ENCODE measurements at regions not wholly inside any gene's neighbourhood (a gene's known extent, or its start where the extent isn't known, plus 50 kb on each side); places are given as distances from the start of the nearest gene placed in this dataset.

GRCh38 chr5:3862906-3863305 lies 267.3 kb downstream of the IRX1 start:
- no peaks in the 10 kb centered on the region for H3K36me3 Mint-ChIP-seq (ENCODE audit: low read depth)
- peaks cover 78% of the 10 kb centered on the region for H3K9me3 Mint-ChIP-seq
- H3K4me3 Mint-ChIP-seq: no peak overlapping the region
- no peaks in the 10 kb centered on the region for H3K4me1 Mint-ChIP-seq (ENCODE audit: low read depth)
- no peaks in the 10 kb centered on the region; the same call in 1 of the 2 replicates for H3K27me3 Mint-ChIP-seq (ENCODE audit: insufficient read depth)
- no peak overlapping the region for H3K27ac Mint-ChIP-seq
- DNase-seq: no peak
- TF ChIP-seq, protein P1, sequence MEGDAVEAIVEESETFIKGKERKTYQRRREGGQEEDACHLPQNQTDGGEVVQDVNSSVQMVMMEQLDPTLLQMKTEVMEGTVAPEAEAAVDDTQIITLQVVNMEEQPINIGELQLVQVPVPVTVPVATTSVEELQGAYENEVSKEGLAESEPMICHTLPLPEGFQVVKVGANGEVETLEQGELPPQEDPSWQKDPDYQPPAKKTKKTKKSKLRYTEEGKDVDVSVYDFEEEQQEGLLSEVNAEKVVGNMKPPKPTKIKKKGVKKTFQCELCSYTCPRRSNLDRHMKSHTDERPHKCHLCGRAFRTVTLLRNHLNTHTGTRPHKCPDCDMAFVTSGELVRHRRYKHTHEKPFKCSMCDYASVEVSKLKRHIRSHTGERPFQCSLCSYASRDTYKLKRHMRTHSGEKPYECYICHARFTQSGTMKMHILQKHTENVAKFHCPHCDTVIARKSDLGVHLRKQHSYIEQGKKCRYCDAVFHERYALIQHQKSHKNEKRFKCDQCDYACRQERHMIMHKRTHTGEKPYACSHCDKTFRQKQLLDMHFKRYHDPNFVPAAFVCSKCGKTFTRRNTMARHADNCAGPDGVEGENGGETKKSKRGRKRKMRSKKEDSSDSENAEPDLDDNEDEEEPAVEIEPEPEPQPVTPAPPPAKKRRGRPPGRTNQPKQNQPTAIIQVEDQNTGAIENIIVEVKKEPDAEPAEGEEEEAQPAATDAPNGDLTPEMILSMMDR (IDR thresholded peaks at IDR 0.05): no peak

DNA sequence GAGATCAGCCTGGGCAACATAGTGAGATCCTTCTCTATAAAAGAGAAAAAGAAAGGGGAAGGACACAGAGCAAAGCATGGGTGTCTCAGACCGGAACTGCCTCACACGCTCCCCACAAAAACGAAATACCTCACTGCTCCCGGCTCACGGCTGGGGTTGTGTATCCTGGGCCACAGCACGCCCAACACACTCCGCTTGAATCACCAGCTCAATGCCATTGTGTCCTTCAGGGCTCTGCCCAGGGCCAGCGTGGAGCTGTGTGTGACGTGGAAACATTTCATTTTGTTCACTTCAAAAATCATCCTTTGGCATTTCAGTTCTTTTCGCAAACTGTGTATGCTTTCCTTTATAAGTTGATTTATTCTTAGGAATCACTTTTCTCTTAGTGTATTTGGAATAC lies 279.5 kb downstream of the IRX1 start:
- TF ChIP-seq, protein P1 (IDR thresholded peaks at IDR 0.05): no peak
- H3K27me3 Mint-ChIP-seq (ENCODE audit: insufficient read depth): no peaks in the 10 kb centered on the region
- no peaks in the 10 kb centered on the region for H3K4me1 Mint-ChIP-seq (ENCODE audit: low read depth)
- H3K27ac Mint-ChIP-seq: no peak overlapping the region
- peaks cover 70% of the 10 kb centered on the region for H3K9me3 Mint-ChIP-seq
- H3K36me3 Mint-ChIP-seq (ENCODE audit: low read depth): peaks cover 4% of the 10 kb centered on the region; the same call in 1 of the 2 replicates
- no peak overlapping the region for H3K4me3 Mint-ChIP-seq
- no peak for DNase-seq

DNA sequence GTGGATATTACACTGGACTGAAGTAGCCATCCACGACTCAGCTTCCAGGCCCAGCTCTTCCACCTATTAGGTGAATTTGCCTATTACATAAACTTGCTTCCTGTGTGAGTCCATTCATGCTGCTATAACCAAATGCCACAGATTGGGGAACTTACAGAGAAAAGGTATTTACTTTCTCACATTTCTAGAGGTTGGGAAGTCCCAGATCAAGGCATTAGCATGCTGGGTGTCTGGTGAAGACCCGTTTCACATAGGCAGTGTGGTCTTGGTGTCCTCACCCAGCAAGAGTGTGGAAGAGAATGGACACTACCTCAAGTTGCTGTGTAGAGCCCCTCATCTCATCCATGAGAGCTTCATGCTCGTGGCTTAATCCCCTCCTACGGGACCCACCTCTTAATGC lies 282.6 kb downstream of the IRX1 start:
- no peak overlapping the region for H3K27ac Mint-ChIP-seq

GRCh38 chr5:3883040-3883439 lies 287.4 kb downstream of the IRX1 start:
- H3K36me3 Mint-ChIP-seq (ENCODE audit: low read depth): peaks cover 9% of the 10 kb centered on the region; the same call in 1 of the 2 replicates
- no peak overlapping the region for H3K27ac Mint-ChIP-seq
- no peak overlapping the region for H3K4me3 Mint-ChIP-seq
- no peak for DNase-seq
- no peaks in the 10 kb centered on the region for H3K4me1 Mint-ChIP-seq (ENCODE audit: low read depth)
- TF ChIP-seq, protein P1 (IDR thresholded peaks at IDR 0.05): no peak
- H3K9me3 Mint-ChIP-seq: peaks cover 63% of the 10 kb centered on the region
- H3K27me3 Mint-ChIP-seq (ENCODE audit: insufficient read depth): peaks cover 5% of the 10 kb centered on the region; the same call in 1 of the 2 replicates

More for the DNA sequence above, 282.6 kb downstream of the IRX1 start:
- Mint-ChIP-seq H3K4me1 (ENCODE audit: low read depth) (no peaks in the 10 kb centered on the region), H3K4me3 (no peak overlapping the region), H3K36me3 (ENCODE audit: low read depth) (peaks cover 9% of the 10 kb centered on the region; the same call in 1 of the 2 replicates), H3K9me3 (peaks cover 77% of the 10 kb centered on the region), H3K27me3 (ENCODE audit: insufficient read depth) (peaks cover 5% of the 10 kb centered on the region; the same call in 1 of the 2 replicates)
- TF ChIP-seq, protein P1 (IDR thresholded peaks at IDR 0.05): no peak
- DNase-seq: no peak

- Mint-ChIP-seq H3K36me3 (ENCODE audit: low read depth) (peaks cover 9% of the 10 kb centered on the region; the same call in 1 of the 2 replicates), H3K9me3 (peaks cover 69% of the 10 kb centered on the region), H3K4me3 (no peak overlapping the region), H3K4me1 (ENCODE audit: low read depth) (no peaks in the 10 kb centered on the region), H3K27me3 (ENCODE audit: insufficient read depth) (peaks cover 5% of the 10 kb centered on the region; the same call in 1 of the 2 replicates), H3K27ac (no peak overlapping the region)
- no peak for DNase-seq
- TF ChIP-seq, protein P1 (IDR thresholded peaks at IDR 0.05): no peak
Observed at GRCh38 chr5:3886524-3887451, 291.2 kb downstream of the IRX1 start.
